ENCODE measurements at regions not wholly inside any gene's neighbourhood (a gene's known extent, or its start where the extent isn't known, plus 50 kb on each side); places are given as distances from the start of the nearest gene placed in this dataset.

DNA sequence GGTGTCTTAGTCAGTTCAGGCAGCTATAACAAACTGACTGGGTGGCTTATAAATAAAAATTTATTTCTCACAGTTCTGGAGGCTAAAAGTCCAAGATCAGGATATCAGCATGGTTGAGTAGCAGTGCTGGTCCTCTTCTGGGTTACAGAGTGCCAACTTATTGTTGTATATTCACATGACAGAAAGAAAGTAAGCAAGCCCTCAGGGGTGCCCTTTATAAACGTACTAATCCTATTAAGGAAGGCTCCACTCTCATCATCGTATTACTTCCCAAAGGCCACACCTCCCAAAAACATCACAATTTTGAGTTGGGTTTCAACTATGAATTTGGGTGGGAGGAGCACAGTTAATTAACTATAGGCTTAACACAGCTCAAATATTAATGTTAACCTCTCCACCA lies 653.0 kb downstream of the DIPK2A start:
- Histone ChIP-seq H2AK5ac (ENCODE audit: insufficient read length, low read length) (no peak overlapping the region), H3K23me2 (ENCODE audit: insufficient read length, low read depth, low read length, poor library complexity, severe bottlenecking) (no peaks in the 10 kb centered on the region)

More for the DNA sequence above, 653.0 kb downstream of the DIPK2A start:
- Mint-ChIP-seq H3K27ac (no peak overlapping the region), H3K36me3 (ENCODE audit: insufficient read depth in 1 of 3, low read depth in 3 of 3) (no peaks in the 10 kb centered on the region), H3K9me3 (peaks cover 0 to under 1% of the 10 kb centered on the region in 2 experiments; a peak in 2 of 5 replicates), H3K27me3 (ENCODE audit: low read depth) (no peaks in the 10 kb centered on the region), H3K4me1 (peaks cover 14 to 15% of the 10 kb centered on the region in 2 experiments), H3K4me3 (no peak overlapping the region)
- no peak overlapping the region for H3K18ac ChIP-seq (ENCODE audit: insufficient read length, low read depth, low read length)
- H2BK12ac ChIP-seq (ENCODE audit: insufficient read length, low read depth, low read length) = no peak overlapping the region
- no peak overlapping the region for H3K9ac ChIP-seq (ENCODE audit: extremely low read depth, insufficient read length, low read length)
- H3K9me3 ChIP-seq (ENCODE audit: control insufficient read depth, low read depth, low read length) = no peaks in the 10 kb centered on the region
- H2BK5ac ChIP-seq (ENCODE audit: insufficient read length, low read length) = no peak overlapping the region
- no peak overlapping the region for H3K23ac ChIP-seq (ENCODE audit: insufficient read length, low read depth, low read length)
- DNase-seq = no peak
- H3T11ph ChIP-seq (ENCODE audit: low read length) = no peak overlapping the region
- H3K4ac ChIP-seq (ENCODE audit: low read depth, low read length) = no peak overlapping the region
- H4K5ac ChIP-seq (ENCODE audit: insufficient read length, low read depth, low read length) = no peak overlapping the region
- H3K4me1 ChIP-seq (ENCODE audit: insufficient read depth, low read length) = no peaks in the 10 kb centered on the region; the same call in 1 of the 2 replicates
- H4K20me1 ChIP-seq (ENCODE audit: control insufficient read depth, insufficient read depth, insufficient read length) = no peaks in the 10 kb centered on the region
- WGBS (ENCODE audit: extremely low coverage, insufficient read length, low lambda C conversion rate) = no CpG with 5 or more reads among the region's 2 CpGs
- no peak overlapping the region for H2AFZ ChIP-seq (ENCODE audit: low read length)
- TF ChIP-seq, protein P1, sequence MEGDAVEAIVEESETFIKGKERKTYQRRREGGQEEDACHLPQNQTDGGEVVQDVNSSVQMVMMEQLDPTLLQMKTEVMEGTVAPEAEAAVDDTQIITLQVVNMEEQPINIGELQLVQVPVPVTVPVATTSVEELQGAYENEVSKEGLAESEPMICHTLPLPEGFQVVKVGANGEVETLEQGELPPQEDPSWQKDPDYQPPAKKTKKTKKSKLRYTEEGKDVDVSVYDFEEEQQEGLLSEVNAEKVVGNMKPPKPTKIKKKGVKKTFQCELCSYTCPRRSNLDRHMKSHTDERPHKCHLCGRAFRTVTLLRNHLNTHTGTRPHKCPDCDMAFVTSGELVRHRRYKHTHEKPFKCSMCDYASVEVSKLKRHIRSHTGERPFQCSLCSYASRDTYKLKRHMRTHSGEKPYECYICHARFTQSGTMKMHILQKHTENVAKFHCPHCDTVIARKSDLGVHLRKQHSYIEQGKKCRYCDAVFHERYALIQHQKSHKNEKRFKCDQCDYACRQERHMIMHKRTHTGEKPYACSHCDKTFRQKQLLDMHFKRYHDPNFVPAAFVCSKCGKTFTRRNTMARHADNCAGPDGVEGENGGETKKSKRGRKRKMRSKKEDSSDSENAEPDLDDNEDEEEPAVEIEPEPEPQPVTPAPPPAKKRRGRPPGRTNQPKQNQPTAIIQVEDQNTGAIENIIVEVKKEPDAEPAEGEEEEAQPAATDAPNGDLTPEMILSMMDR (conservative IDR thresholded peaks at IDR 0.05) = no peak
- H2BK15ac ChIP-seq (ENCODE audit: low read depth, low read length) = no peak overlapping the region
- H4K8ac ChIP-seq (replicated peaks; ENCODE audit: insufficient read length, low read depth, low read length) = no peak overlapping the region
- H3K27me3 ChIP-seq (ENCODE audit: insufficient read depth, low read length) = no peaks in the 10 kb centered on the region
- no peak overlapping the region for H2BK20ac ChIP-seq (ENCODE audit: low read depth, low read length, poor library complexity, severe bottlenecking)
- H3K14ac ChIP-seq (ENCODE audit: insufficient read depth, low read length) = no peak overlapping the region
- H3K79me1 ChIP-seq (ENCODE audit: insufficient read depth, low read depth, low read length, poor library complexity, severe bottlenecking) = no peaks in the 10 kb centered on the region
- H3K4me2 ChIP-seq (ENCODE audit: insufficient read depth, insufficient read length, low read length) = no peak overlapping the region
- H3K27ac ChIP-seq (ENCODE audit: insufficient read length, low read depth, low read length) = no peak overlapping the region
- H3K56ac ChIP-seq (ENCODE audit: insufficient read length, low read depth, low read length) = no peak overlapping the region
- H4K91ac ChIP-seq (ENCODE audit: insufficient read length, low read depth, low read length) = no peak overlapping the region
- no peak overlapping the region for H2BK120ac ChIP-seq (ENCODE audit: low read depth, low read length, poor library complexity, severe bottlenecking)
- no peaks in the 10 kb centered on the region for H3K79me2 ChIP-seq (ENCODE audit: insufficient read depth, low read length)

All from H9 (cell line).